Non-pigmented ciliary epithelial cell (primary cell): ENCODE measurements at regions not wholly inside any gene's neighbourhood (a gene's known extent, or its start where the extent isn't known, plus 50 kb on each side); places are given as distances from the start of the nearest gene placed in this dataset.

Source experiments
- DNase-seq: peaks from one replicate; pipeline ENCODE4 v3.0.0-alpha.2; 2010; ENCODE audit warnings: low read depth

DNA sequence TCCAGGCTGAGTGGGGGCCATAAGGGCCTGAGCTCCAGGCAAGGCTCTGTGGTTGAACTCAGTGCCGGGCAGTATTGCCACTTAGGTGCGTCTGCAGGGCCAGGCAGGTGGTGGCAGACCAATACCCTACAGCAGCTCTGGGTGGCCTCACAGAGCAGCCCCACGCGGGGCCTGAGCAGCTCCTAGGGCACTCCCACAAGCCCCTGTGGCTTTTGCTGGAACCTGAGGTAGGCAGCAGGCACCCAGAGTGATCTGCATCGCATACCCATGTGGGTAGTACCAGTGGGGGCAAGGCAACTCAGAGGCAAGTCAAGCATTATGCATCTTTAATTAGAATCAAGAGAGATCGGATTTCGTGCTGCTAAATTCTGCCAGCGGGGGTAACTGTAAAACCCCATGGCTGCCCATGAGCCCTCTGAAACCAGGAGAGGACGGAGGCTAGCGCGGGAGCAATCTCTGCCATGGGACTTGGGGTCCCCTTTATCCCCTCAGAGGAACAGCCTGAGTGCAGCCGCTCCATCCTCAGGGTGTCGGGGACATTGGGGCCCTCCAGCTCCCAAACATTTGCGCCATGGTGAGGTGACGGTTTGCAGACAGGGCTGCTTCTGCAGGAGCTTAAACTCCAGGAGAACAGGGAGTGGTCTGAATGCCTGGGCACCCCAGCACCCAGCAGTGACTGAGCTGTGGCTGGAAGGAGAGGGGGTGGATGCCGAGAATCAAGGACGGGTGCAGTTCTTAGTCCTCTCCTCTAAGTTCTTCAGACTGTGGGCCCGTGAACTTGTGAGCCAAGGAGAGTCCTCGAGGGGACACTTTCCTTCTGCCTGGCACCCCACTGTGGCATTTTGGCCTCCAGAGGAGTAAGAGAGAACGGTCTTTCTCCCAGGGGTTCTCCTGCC is 62.4 kb upstream of the PCSK6 start:
- no peak for DNase-seq

- DNase-seq, result no peak
Observed at GRCh38 chr15:101550124-101550523, 60.6 kb upstream of the PCSK6 start.

GRCh38 chr15:101549647-101550046 is 60.1 kb upstream of the PCSK6 start:
- no peak for DNase-seq

- DNase-seq, result no peak
Observed at GRCh38 chr15:101547737-101548136, 58.2 kb upstream of the PCSK6 start.

DNA sequence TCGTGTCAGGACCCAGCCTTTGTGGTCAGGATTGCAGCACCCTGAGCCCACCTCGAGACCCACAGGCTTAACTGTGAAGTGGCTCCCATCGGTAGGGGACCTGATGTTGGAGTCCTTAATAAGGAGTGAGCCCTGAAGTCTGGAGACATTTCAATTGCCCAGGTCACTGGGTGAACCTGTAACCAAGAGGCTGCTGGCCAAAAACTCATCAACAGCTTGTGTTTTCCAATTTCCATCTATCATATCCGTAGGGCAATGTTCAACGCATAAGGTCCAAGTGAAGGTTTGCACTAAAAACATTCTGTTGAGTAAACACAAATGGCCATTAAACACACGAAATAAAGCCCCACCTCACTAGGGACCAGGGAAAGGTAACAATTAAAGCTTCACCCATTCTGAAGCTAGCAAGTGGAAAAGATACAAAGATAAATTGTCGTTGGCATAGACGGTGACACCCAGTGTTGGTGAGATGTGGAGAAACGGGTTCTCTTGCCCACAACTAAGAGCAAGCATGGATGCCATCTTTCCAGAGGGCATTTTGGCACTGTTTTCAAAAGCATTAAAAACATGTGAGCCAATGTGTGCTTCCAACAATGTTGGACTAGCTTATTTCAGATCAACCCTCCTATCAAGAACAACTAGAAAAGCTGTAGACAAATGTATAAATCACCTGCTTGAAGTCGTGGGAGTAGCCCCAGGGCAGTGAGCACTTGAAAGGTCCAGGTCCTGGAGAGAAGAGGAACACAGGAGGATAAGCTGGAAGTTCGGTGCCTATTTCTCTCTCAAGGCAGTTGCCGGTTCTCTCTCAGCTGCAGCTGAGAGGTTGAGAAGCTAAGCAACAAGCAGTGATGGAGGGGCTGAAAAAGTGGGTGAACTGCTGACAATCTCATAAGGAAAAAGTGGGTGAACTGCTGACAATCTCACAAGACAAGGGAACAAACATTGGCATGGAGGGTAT is 56.3 kb upstream of the PCSK6 start:
- DNase-seq, result no peak

GRCh38 chr15:101544613-101544945 is 55.1 kb upstream of the PCSK6 start:
- DNase-seq, result no peak

DNA sequence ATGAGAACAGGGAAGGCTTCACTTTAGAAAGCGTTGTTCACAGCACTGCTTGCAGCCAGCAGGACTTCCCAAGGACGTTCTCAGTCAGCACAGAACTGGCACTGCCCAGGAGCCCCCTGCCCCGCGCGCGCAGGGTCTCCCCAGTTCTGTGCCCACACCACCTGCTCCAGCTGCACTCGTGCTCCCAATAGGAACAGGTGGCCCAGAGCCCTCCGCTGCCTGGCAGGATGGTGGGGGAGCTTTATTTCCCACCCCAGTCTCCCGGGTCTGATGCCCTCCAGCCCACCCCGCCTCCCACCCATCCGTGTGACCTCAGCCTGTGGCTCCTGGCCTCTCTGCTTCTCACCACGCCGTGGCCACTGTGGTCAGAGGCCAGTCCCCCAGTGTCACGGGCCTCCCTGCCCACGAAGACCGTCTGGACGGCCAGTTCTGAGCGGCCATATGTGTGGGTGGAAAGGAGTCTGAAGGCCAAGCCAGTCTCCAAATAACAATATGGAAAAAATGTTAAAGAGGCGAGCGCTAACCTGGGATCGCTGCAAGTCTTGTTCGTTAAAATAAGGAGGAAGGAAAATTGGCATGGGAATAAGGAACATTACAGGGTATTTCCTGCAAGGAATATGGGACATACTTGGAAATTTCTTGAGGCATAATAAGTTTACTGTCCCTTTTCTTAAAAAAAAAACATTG is 54.6 kb upstream of the PCSK6 start:
- DNase-seq, result no peak

GRCh38 chr15:101543431-101543830 is 53.9 kb upstream of the PCSK6 start:
- DNase-seq, result no peak

DNA sequence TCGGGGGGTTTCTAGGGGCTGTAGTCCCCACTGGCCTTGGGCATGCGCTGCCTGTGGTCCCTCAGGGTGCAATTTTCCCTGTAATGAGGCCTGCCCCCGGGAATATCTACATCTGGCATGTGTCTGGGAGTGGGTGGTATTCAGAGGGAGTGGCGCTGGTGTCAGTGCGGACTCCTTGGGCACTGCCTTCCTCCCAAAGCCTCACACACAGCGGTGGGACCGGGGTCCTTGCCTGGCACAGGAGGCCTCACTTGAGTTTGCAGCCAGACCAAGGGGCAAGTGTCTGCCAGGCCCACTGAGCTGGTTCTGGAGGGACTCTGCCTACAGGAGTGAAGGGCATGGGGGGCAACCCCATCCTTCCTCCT is 53.5 kb upstream of the PCSK6 start:
- no peak for DNase-seq

- DNase-seq, result no peak
Observed at GRCh38 chr15:101542306-101543025, 53.0 kb upstream of the PCSK6 start.

DNA sequence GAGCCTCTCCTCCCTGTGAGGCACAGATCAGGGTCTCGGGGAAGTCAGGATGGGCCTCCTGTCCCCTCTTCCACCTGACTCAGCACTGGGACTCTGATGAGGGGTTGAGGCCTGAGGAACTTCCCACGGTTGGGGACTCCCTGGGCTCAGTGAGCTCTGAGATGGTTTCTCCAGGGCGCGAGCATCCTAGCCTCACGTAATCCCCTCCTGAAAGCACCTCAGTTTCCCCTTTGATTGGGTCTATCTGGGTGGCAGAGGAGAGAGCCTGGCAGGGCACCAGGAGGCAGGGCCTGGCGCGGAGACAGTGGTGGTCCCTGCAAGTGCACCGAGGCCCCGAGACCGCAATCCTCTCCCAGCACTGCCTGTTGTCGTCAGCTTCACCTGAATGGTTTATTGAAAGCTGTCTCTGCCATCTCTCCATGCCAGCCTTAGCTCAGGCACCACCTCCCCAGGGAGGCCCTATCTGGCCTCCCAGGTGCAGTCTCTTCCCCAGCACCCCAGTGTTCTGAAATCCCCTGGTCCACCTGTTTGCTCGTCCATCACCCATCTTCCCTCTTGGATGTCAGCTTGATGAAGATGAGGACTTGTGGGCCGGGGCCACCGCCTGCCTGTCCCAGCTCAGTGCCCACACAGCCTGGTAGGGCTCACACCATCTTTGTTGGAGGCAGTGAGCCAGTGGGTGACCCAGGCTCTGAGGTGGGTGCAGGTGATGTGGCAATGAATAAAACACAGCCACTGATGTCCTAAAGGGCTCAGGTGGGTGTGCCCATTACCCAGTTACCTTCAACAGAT is 52.2 kb upstream of the PCSK6 start:
- no peak for DNase-seq

DNA sequence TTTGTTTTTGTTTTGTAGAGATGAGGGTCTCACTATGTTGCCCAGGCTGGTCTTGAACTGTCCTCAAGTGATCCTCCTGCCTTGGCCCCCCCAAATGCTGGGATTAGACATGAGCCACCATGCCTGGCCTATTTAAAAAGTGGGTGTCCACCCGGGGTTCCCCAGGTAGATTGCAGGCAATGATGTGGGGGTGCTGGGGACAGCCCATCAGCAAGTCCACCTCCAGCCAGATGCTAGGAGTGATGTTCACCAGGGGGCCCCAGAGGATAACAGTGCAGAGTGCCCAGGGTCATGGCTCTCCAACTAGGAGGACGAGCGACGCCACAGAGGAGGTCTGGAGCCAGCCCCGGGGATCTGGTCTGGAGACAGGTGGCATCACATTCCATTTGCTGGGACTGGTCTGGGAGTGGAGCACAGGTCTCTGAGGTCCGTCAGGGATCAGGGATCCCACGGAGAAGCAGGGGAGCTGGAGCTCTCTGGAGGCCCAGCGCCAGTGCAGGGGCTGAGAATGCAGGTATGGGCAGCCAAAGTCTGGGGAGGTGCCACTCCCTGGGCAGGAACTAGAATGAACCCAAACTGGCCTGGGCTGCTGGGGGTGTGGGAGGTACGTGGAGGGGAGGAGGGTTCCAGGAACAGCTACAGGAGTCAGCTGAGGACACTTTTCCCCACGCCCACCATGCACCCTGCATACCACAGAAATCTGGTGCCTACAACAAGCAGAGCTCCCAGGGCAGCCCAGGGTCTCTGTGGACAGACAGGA is 51.2 kb upstream of the PCSK6 start:
- no peak for DNase-seq

DNA sequence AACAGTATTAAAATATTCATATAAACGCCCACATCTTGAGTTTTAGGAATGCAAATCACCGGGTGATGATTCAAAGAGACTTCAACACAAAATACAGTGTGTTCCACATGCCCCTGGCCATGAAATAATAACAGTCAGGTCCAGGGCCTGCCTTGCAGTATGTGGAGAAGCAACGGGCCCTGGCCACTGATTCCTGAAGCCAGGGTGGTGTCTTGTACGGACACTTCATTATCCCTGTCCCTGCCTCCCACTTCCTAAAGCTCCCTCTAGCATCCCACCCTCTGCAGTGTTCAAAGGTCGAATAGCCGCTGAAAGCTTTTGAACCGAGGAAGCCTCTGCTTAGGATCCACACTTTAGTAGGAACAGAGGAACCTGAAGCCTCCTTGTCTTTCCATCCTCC is 50.4 kb upstream of the PCSK6 start:
- no peak for DNase-seq

- no peak for DNase-seq
Observed at GRCh38 chr15:101539492-101539891, 50.0 kb upstream of the PCSK6 start.
